ENCODE measurements at regions not wholly inside any gene's neighbourhood (a gene's known extent, or its start where the extent isn't known, plus 50 kb on each side); places are given as distances from the start of the nearest gene placed in this dataset.

DNA sequence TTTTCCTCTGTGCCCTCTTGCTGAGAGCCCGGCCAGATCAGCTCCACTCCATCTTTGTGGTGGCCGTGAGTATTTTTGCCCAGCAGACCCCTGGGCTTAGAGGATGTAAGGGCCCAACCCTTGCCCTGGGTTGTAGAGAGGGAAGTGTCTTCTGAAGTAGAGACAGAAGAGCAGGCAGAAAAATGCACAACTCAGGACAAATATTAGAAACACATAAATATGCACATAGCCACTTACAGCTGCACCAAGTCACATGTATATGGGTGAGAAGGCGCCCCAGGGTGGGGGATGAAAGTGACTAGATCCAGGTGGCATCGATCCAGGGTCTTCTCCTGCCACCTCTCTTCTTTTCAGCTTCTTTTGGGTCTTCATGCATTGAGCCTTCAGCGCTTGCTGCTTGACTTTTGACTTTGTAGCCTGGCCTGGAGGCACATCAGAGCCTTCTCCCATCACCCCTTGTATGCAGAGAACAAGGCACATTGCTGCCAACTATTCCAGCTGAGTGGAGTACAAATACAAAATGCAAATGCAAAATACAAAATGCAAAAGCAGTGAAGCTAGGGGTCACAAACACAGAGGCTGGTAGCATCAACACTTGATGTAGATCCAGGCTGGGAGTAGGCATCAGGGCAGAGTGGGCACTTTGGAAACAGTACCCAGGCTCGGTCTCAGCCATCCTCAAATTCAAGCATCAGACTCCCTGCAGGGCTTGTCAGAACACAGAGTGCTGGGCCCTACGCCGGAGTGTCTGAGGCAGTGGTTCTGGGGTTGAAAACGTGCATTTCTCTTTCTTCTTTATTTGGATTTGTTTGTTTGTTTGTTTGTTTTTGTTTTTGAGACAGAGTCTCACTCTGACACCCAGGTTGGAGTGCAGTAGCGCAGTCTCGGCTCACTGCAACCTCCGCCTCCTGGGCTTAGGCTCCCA, 133.0 kb downstream of the ASB7 start:
- DNase-seq (ENCODE audit: low spot score), result no peak

DNA sequence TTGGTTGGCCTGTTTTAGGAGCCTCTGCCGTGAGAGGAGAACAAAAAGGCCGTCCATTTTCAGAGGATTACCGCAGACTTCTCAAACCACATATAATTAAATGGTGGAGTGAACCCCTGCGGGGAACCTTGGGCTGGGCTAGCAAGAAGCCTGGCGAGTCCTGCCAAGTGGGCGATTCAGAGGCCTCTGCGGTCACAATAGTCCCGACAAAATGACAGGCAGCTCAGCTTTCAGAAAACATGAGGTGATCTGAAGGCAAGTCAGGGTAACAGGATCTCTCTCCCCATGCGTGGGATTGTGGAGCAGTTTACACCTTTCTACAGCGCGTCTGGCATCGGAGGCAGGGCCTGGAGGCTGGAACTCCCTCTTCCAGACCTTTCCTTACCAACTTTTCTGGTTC, 134.8 kb downstream of the ASB7 start:
- DNase-seq (ENCODE audit: low spot score), result no peak

DNA sequence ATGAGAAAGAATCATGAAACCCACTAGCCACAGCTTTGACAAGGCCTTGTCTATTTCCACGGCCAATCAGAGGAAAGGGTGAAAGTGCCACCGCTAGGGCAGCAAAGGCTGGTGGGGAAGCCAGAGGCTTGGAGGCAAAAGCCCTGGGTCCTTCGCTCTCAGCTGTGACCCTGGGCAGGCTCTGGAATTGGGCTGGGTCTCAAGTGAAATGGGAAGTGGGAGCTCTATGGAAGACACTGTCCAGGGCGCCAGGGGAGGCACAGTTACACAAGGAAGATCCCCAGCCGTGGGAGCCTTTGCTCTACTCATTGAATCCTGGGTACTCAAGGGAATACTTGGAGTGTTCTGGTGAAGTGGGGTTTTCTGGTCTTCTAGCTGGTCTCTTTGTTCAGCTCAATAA, 136.2 kb downstream of the ASB7 start:
- DNase-seq (ENCODE audit: low spot score), result no peak

DNA sequence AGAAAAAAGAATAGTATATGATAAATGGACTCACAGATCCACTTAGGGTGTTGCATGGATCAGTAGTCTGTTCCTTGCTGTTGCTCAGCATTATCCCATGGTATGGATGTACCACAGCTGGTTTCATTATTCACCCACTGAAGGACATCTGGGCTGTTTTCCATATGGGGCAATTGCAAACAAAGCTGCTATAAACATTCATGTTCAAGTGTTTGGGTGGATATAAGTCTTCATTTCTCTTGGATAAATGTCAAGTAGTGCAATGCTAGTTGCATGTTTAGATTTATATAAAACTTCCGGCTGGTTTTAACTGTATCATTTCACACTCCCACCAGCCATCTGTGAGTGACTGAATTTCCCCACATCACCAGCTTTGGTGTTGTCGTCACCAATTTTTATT, 137.7 kb downstream of the ASB7 start:
- DNase-seq (ENCODE audit: low spot score), result no peak

DNA sequence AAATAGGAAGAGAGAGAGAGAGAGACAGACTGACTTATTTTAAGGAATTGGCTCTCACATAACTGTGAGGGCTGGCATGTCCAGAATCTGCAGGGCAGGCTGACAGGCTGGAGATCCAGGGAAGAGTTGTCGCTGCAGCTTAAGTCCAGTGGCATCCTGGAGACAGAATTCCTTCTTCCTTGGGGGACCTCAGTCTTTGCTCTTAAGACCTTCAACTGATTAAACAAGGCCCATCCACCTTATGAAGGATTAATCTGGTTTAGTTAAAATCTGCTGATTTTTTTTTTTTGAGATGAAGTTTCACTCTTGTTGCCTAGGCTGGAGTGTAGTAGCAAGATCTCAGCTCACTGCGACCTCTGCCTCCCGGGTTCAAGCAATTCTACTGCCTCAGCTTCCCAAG, 128.0 kb upstream of the ALDH1A3 start:
- no peak for DNase-seq (ENCODE audit: low spot score)

DNA sequence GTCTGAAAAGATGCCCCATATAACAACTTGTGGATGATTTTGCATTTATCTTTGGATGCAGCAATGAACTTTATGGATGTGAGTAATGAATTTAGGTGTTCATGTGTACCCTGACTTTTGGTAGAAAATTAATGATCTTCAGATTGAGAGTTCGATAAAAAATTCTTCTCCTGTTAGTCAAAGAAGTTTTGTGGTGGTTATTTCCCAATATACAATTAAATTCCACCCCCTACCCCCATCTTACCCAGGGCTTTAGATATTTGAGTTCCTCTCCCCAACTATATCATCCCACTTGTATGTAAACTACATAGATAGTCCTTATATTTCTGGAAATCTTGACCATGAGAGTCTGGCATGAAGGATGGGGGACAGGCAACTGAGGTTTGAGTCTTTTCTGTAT, 126.1 kb upstream of the ALDH1A3 start:
- no peak for DNase-seq (ENCODE audit: low spot score)

DNA sequence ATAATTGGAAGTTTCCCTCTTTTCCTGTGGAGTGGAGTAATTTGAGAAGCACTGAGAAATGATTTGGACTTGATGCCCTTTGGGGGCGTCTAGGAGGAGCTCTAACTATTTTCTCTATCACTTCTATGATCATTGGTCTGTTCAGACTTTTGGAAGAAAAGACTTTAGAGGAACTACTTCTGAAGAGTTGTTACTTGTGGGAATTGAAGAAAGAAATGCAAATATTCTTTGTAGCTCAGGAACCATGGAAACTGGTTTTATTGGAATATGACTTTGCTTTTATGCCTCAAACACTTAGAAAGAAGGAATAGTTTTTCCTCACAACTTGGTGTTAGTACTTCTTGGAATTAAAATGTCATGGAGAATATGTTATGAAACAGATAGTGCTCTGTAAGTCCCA, 122.0 kb upstream of the ALDH1A3 start:
- DNase-seq (ENCODE audit: low spot score), result no peak

DNA sequence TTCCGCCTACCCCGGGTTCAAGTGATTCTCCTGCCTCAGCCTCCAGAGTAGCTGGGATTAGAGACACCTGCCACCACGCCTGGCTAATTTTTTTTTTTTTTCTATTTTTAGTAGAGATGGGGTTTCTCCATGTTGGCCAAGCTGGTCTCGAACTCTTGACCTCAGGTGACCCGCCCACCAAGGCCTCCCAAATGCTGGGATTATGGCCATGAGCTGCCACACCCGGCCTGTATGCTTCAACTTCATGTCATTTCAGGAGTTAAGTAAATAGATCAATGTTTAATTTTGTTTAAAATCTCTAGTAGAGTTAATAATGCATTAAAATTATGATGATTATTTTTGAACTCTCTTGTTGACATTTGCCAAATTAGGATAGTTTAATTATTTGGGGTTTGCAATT, 121.1 kb upstream of the ALDH1A3 start:
- no peak for DNase-seq (ENCODE audit: low spot score)

DNA sequence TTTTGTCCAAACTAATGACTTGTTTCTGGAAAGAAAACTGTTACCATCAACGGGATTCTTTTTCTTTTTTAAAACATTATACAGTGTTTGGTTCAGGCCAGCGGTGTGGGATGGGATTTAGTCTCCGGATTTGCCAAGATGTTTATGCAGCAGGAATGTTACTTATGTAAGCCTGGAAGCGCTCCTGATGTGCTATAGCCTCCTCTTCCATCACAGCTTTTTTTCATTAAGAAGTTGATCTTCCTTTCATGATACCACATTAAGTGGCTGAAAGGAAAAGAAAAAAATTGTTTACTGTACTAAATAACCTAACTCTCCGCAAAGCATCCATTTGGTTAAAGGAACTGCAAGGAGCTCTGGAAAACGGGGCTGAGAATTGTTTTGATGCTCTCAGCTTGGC, 120.5 kb upstream of the ALDH1A3 start:
- DNase-seq (ENCODE audit: low spot score), result peak; percentile 83

DNA sequence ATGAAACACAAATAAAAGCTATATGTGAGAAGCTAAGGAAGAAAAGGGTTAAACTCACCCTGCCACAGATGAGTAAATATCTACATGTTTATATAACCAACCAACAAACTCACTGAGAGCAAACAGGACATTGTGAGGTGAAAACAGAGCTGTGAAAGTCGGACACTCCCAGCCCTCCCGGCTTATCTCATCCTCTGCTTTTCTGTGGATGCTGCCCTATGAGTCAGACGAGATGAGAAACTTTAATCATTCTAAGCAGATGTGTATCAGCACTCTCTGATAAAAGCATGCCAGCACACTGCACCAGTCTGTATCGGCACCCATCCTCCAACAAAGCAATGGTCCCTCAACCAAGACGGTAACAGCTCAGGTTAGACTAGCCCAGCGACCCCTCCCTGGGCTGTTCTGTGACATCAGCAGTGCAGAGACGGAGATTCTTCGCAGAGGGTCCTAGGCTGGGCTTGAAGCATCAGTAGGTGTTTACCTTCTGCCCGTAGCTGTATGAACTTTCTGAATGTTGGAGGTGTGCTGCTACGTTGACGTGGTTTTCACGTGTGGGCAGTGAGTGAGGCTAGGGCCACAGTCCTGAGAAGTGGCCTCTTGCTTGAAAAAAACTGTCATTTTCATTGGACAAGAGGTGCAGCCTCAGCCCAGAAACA, 119.8 kb upstream of the ALDH1A3 start:
- peak; percentile 90 for DNase-seq (ENCODE audit: low spot score)

DNA sequence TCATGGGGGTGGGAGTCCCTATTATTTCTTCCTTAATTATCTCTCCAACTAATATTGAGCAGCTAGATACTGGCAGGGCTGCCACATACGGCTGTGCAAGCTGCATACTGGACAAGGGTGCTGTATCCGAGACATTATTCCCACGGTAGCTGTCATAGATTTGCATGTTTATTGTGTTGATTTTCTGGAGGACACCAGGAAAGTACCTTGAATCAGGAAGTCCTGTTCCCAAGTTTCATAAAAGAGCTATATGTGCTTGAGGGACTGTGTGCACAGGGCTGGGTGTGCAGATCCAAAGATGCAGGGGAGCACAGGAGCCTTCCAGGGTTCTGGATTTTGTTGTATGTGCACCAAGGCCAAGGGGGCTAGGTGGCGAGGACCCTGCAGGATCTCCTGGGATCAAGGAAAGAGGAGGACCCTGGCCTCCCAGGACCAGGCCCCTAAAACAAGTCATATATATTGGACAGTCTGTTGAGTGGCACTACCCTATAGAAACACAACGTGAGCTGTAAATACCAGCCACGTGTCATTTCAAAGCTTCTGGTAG, 119.2 kb upstream of the ALDH1A3 start:
- no peak for DNase-seq (ENCODE audit: low spot score)

DNA sequence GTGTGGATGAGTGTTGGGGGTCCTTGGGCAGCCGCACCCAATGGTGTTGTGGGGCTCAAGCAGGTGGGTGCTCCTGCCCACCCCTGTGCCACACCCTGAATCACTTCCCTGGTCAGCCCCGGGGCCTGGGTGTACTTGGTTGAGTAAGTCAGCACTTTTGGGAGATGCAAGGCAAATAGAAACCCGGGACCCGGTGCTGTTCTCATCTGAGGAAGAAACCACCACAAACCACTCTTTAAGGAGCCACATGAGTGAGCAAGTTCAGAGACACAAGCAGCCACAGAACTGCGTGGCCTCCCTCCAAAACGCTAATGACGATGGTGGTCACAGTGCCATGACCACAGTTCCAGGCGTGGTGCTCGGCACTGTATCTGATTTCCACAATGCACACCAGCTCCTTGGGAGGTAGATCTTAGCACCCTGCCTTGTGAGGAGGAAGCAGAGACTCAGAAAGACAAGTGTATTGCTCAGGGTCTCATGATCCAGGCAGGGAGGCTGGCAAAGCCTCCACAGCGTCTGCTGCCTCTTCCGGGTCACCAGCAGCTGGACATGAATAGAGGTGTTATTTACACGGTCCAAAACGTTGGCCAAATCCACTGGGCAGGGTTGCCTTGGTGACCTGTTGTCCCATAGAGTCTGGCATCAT, 118.2 kb upstream of the ALDH1A3 start:
- no peak for DNase-seq (ENCODE audit: low spot score)

DNA sequence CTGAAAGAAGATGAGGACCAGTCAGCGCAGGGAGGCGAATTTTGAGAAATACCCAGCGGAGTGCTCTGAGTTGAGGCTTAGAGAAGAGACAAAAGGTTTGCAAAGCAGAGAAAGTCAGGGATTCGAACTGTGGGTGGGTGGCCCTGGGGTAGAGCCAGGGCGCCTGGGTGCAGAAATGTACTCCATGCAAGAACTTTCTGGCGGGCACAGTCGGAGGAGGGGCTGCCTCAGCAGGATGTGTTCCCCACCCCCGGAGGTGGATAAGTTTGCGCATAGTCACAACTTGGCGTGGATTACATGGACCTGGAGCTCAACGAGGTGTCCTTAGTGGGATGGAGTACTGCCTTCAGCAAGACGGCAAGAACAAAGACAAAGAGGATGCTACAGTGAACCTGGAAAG, 117.3 kb upstream of the ALDH1A3 start:
- DNase-seq (ENCODE audit: low spot score), result no peak

DNA sequence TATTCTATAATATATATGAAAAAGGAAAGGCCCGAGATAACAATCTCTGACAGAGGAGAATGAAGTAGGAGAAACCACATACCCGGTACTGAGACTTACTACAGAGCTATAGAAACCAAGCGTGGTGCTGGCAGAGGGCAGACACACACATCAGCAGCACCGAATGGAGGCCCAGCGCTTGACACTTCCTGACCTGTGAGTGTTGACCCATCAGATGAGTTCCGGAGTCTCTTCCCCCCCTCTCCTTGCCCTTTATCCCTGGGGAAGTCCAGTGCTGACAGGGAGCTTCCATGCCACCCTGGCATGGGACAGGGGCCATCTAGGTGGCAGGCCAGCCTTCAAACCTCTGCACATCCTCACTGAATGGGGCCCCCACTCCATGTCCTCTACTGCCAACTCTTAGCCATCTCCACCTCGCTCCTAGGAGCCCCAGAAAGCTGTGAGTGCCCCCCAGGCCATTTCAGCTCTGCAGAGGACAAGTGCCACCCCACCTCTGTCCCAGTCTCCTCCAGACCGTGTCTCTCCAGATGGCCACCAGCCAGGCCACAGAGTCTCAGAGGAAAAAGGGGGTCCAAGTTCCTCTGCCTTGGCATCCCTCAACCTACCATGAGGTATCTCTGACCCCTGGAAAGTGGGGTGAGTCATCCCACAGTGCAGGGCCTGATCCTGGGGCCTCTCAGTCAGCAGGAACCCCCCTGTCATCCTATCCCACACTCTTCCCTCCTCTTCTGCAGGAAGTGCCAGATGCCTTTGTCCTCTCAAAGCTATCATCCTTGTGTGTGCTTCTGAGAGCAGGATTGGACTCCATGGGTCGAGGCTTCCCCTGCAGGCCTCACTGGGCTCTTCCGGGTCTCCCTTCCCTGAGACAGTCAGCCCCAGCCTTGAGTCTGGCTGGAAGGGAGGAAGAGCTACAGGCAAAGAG, 116.5 kb upstream of the ALDH1A3 start:
- DNase-seq (ENCODE audit: low spot score), result peak; percentile 44

DNA sequence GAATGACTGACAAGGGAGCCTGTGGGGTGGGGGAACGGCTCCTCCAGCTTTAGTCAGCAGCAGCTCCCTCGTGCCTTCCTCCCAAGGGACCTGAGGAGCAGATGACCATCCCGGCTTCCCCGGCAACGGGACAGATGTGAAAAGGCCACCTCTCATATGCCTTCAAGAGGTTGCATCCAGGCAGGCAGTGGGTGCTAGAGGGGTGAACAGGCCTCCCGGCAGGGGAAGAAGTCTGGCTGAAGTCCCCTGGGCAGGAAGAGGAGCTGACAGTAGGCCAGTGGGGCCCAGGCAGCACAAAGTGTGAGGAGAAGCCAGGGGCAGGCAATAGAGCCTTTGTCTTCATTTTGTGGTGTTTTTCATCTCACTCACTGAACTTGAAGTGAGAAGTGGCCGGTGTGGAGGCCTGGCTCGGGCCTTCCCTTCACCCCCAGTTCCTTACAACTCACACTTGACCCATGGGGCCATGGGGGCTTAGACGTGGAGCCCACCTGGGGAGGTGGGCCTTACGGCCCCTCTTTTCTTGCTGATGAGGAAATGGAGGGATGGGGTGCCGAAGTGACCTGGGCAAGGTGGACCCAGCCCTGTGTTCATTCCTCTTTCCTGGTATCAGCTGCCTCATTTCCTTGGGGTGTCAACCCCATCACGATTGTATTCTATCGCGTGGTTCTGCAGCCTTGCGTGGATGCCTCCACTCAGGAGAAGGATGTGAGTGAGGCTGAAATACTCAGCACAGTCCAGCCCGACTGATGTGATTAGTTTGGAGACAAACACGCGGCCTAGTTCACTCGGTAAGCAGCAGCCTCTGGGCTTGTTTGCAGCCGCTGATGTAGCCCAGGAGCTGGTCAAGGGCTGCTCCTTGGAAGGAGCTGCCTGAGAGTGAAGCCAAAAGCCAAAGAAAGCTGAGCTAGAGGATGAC, 115.5 kb upstream of the ALDH1A3 start:
- no peak for DNase-seq (ENCODE audit: low spot score)

DNA sequence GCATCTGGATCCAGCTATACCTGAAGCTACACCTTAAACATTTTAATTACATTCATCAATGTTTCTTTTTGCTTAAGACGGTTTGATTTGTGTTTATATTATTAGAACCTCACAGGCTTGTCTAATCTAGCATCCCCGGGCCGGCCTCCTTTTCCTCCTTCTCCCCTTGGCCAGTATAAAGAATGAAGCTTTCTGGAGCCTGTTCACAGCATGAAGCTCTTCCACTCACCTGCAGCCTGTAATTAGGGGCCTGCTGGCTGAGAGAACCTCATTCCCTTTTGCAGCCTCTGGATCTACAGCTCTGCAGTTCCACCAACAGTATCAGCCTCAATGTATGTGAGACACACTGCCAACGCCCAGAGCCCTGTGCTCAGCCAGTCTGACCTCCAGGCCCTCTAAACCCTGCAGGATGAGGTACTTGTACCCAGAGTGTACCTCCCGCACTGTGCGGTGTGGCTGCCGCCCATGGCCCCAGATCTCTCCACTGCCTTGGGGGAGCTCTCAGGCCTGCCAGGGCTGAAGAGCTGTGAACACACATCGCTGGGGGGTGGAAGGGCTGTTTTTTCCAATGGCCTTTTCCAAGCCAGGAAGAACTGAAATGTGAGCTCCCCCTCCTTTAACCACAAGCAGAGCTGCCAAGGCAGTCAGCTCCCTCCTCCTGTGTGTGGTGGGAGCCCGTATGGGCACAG, 114.7 kb upstream of the ALDH1A3 start:
- DNase-seq (ENCODE audit: low spot score), result peak; percentile 22

DNA sequence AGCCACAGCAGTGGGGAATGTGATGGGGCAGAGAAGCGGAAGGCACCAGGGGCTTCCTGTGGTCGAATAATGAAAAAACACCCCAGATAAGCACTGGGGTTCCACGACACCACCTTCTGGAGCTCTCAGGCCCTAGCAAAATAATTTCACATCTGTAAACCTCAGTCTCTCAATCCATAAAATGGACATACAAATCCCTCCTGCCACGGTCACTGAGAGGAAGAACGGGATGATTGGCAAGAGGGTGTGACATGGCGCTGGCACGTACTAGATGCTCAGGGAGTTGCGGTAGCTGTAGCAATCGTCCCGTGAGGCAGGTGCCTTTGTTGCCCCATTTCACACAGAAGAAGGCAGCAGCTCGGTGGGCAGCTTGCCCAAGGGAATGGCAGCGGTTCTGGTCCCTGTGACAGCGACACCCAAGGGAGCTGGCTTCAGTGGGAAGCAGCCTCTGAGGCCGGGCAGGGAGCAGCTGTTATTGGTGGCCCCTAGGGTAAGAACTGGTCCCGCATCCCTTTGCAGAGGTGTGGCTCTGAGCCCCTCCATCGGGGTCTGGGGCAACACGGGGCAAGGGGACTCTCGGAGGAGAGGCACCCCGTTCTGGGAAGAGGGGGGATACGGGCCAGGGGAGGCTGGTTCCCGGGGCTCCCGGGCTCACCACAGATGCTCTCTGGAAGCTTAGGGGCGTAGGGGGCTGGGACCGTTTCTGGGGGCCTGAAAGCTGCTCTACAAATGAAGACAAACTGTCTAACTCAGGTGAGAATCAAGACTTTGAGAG, 114.0 kb upstream of the ALDH1A3 start:
- no peak for DNase-seq (ENCODE audit: low spot score)

DNA sequence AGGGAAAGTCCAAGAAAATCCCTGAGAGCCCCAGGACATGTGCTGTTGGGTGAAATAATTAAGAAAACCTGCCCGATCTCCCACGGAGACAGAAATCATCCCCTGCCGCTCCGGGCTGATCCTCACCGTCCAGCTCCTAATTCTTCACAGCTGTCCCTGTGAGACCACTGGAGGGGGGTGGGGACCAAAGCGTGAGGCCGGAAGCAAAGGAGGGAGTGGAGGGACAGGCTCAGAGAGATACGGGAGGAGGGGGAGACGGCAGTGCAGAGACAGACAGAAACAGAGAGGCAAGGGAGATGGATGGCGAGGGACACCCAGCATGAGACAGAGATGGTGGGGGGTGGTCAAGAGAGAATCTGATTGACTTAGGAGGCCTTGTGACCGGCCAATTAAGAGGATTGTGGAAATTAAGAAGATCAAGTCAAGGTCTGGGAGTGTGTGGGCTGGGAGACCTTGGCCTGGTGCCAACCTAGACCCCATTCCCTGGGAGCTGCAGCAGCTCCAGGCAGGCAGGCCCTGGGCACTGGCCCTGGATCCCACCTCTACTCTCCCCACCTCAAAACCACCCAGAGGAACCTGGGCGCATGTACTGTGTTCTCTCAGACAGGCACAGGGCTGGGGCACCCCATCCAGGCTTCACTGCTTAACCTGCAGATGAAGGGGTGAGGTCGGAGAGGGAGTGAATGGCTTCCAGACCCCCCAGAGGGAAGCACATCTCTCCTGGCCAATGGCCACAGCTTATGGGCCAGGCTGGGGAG, 113.2 kb upstream of the ALDH1A3 start:
- no peak for DNase-seq (ENCODE audit: low spot score)

Measured in umbilical cord (tissue), 1 donor.